OCI-LY1 (cell line): ENCODE measurements at regions not wholly inside any gene's neighbourhood (a gene's known extent, or its start where the extent isn't known, plus 50 kb on each side); places are given as distances from the start of the nearest gene placed in this dataset.

ENCODE experiments used
- EZH2 ChIP-seq: fragments of 200-600 bp; sonication (generic), shearing (Covaris generic); IDR thresholded peaks from 2 replicates; pipeline ENCODE4 v1.8.0; 2017; ENCODE audit warnings: borderline replicate concordance, mixed run types, mild to moderate bottlenecking, antibody characterized with exemption, low read length, moderate library complexity, mixed read lengths
- TF ChIP-seq, protein P1 (sequence below): fragments of 200-600 bp; sonication (generic), shearing (Covaris generic); IDR thresholded peaks from 2 replicates; pipeline ENCODE4 v1.5.1; 2017; ENCODE audit warnings: mild to moderate bottlenecking, antibody characterized with exemption, low read length, moderate library complexity, mixed read lengths

- TF ChIP-seq, protein P1, sequence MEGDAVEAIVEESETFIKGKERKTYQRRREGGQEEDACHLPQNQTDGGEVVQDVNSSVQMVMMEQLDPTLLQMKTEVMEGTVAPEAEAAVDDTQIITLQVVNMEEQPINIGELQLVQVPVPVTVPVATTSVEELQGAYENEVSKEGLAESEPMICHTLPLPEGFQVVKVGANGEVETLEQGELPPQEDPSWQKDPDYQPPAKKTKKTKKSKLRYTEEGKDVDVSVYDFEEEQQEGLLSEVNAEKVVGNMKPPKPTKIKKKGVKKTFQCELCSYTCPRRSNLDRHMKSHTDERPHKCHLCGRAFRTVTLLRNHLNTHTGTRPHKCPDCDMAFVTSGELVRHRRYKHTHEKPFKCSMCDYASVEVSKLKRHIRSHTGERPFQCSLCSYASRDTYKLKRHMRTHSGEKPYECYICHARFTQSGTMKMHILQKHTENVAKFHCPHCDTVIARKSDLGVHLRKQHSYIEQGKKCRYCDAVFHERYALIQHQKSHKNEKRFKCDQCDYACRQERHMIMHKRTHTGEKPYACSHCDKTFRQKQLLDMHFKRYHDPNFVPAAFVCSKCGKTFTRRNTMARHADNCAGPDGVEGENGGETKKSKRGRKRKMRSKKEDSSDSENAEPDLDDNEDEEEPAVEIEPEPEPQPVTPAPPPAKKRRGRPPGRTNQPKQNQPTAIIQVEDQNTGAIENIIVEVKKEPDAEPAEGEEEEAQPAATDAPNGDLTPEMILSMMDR, result no peak
- no peak for TF ChIP-seq EZH2
These were observed 135.1 kb downstream of the PLG start for GRCh38 chr6:160837146-160837545.
